Muscle of back (tissue), 3 donors: ENCODE measurements at regions not wholly inside any gene's neighbourhood (a gene's known extent, or its start where the extent isn't known, plus 50 kb on each side); places are given as distances from the start of the nearest gene placed in this dataset.
"Not testable (repeated sequence)": the region's sequence is repeated elsewhere in the genome, so short reads cannot be mapped to it uniquely, and the experiment has no call there.

Experiments
- DNase-seq, 3 donors: peaks; one replicate each; pipeline versions ENCODE4 v3.0.0 to v3.0.0-alpha.2; 2013

DNA sequence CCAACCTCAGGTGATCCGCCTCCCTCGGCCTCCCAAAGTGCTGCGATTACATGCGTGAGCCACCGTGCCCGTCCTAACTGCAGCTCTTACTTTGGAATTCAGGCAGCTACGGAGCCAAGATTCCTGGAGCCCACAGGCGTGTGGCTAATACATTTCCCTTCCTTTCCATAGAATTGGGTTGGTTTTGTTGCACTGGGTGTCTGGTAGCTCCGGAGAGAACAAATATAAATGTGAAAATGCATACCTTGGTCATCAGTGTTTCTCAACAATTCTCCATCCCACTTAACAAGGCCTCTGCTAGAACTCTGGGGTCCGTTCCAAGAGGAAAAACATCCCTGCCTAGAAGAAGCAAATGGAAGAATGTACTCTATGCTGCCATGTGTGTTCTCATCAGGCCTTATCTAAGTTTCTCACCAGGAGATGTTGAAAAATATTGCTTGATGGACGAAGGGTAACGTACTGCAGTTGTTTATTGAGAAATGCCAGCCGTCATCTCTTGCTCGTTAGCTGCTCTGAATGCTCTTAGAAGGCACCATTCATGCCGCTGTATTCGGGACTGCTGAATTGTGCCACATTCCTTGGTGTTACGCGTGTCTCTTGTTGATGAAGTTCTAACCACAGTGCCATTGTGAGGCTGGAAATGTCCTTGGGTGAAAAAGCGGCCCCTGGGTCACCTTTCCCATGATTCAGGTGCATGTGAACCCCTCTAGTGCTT, 50.5 kb upstream of the CD99 start:
- no peak for DNase-seq

- no peak for DNase-seq
Measured at GRCh38 chrX:2638279-2638678, 52.8 kb upstream of the CD99 start.

- DNase-seq = no peak
Measured at GRCh38 chrX:2635342-2635741, 55.8 kb upstream of the CD99 start.

DNA sequence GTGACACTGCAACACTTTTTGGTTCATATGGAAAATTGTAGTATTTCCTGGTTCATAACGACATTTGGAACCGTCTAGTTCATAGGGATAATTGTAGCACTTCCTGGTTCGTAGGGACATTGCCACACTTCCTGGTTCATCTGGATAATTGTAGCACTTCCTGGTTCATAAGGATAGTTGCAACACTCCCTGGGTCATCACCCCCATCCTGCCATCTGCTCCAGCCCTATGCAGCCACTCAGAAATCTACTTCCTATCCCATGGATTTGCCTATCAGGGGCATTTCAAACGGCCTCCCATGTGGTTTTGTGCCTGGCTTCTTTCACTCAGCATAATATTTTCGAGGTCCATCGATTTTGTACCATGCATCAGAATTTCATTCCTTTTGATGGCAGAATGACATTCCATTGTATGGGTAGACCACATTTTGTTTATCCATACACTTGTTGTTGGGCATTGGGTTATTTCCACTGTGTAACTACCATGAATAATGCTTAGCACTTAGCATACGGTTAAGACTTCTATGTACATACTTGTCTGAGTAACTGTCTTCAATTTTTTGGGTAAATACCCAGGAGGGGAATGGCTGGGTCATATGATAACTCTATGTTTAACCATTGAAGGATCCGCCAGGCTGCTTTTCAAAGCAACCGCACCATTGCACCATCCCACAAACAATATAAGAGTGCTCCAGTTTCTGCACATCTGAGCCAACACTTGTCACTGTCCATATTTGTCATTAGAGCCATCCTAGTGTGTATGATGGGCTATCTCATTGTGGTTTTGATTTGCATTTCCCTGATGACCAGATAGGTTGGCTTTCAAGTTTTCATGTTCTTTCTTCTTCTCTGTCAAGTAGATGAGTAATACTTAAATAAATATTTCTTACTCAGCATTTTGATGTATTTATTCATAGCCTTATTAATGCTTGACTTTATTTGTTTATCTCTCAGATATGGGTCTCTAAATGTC, 58.3 kb upstream of the CD99 start:
- no peak for DNase-seq

- DNase-seq = no peak
Measured at GRCh38 chrX:2631743-2632532, 59.2 kb upstream of the CD99 start.

- not testable (repeated sequence) for DNase-seq
Measured at GRCh38 chrX:2630935-2631742, 60.0 kb upstream of the CD99 start.

GRCh38 chrX:2630008-2630934, 60.8 kb upstream of the CD99 start:
- DNase-seq = not testable (repeated sequence)

DNA sequence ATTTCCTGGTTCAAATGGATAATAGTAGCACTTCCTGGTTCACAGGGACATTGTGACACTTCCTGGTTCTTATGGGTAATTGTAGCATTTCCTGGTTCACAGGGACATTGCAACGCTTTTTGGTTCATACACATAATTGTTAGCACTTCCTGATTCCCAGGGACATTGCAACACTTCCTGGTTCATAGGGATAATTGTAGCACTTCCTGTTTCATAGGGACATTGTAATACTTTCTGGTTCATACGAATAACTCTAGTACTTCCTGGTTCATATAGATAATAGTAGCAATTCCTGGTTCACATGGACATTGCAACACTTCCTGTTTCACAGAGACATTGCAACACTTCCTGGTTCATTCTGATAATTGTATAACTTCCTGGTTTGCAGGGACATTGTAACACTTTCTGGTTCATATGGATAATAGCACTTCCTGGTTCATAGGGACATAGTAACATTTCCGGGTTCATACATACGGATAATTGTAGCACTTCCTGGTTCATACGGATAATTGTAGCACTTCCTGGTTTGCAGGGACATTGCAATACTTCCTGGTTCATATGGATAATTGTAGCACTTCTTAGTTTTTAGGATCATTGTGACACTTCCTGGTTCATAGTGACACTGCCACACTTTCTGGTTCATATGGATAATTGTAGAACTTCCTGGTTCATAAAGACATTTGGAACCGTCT, 61.6 kb upstream of the CD99 start:
- no peak for DNase-seq

DNA sequence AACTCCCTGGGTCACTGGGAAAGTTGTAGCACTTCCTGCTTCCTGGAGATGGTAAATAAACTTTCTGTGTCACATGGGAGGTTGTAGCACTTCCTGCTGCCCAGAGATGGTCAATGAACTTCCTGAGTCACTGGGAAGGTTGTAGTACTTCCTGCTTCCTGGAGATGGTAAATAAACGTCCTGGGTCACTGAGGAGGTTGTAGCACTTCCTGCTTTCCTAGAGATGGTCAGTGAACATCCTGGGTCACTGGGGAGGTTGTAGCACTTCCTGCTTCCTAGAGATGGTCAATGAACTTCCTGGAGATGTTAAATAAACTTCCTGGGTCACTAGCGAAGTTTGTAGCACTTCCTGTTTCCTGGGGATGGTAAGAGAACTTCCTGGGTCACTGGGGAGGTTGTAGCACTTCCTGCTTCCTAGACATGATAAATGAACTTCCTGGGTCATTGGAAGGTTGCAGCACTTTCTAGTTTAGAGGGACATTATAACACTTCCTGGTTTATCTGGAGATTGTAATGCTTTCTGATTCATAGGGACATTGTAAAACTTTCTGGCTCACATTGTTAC, 62.3 kb upstream of the CD99 start:
- DNase-seq = no peak

DNA sequence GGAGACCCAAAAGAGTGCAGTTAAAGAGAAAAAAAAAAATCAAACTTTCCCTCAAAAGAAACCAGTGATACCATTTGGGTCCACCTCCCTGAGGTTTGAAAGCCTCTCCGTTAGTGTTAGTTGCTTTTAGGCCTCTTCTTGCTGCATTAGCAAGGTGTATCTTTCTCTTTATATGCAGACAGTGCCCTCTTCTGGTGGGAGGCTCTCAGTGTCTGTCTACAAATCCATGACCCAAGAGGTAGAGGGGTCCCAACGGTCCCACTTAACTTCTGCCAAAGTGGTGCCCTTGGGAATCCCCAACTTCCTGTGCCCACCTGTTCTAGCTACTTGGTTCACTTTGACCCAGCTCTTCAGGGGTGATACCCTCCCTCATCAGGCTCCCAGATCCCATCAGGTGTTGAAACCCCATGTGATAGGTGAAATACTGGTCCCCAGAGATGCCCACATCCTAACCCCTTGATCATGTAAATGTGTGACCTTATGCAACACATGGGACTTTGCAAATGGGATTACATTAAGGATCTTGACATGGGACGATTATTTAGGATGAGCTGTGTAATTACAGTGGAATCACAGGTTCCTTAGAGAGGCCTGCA, 63.7 kb upstream of the CD99 start:
- no peak for DNase-seq

DNA sequence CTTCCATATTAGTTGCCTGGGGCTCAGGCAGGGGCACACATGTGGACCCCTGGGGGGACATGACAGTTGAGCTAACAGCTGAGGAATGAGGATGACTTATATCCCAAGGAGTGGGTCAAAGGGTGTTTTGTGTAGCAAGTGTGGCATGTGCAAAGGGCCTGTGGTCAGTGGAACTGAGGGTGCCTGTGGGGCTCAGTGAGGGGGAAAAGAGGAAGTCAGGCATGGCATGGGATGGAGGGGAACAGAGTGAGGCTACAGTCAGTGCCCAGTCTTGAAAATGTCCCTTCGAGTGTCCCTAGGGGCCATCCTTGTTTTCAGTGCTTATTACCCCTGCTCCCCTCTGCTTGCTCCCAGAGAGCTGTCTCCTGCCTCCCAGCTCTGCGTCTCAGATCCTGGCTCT, 64.3 kb upstream of the CD99 start:
- no peak for DNase-seq

DNA sequence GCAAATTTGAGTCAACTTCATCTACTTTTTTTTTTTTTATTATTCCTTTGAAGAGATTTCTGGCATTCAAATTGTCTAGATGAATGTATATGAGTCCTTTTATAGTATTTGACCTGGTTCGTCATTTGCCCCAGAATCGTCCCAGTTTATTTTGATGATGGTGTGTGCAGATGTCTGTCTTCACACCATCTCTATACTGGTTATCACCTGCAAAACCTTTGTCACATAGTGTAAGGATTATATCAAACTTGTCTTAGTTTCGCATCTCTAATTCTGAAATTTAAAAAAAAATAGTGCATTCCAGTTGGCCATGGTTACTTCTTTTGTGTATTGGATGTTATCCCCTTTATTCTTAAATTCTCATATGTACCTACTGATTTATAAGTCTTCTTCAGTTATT, 70.5 kb upstream of the CD99 start:
- DNase-seq = no peak

DNA sequence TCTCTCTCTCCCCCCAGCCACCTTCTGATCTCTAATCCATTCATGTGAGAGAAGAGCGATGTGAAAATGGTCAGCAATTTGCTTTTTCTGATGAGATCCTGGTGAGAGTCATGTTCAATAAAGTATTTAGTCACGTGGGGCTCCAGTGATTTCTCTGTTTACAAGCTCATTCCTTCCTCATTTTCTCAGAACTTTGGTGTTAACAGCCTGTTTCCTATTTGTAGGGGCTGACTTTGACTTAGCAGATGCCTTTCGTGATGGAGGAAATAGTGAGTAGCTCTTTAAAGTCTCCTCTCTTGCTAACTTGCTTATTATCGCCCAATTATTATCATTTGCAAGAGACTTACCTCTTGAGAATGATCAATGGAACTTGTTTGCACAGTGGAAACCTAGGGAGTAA, 72.6 kb upstream of the CD99 start:
- no peak for DNase-seq

GRCh38 chrX:2614911-2615310, 76.2 kb upstream of the CD99 start:
- peak; percentile 49 to 78 (median 71) for DNase-seq

DNA sequence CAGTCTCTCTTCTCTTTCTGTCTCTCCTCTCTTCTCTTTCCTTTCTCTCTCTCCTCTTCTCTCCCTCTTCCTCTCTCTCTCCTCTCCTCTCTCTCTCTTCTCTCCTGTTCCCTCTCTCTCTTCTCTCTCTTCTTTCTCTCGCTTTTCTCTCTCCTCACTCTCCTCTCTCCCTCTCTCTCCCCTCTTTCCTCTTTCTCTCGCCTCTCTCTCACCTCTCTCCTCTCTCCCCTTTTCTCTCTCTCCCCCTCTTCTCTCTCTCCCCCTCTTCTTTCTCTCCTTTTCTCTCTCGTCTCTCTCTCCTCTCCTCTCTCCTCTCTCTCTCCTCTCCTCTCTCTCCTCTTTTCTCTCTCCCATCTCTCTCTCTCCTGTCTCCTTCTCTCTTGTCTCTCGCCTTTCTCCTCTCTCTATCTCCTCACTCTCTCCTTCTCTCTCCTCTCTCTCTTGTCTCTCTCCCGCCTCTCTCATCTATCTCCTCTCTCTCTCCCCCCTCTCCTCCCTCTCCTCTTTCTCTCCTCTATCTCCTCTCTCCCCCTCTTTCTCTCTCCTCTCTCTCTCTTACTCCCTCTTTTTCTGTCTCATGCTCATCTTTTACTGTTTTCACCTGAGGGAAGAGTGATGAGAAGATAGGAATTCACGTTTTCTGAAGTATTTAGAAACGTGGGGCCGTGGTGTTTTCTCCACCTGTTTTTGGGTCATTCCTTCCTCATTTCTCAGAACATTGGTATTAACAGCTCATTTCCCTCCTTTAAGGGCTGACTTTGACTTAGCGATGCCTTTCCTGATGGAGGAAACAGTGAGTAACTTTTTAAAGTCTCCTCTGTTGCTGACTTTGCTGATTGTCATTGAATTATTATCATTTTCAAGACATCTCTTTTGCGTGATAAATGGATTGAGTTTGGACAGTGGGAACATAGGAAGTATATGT, 80.6 kb upstream of the CD99 start:
- no peak for DNase-seq

- peak in 1 of 3 donors; percentile 68 for DNase-seq
Measured at GRCh38 chrX:2609431-2610238, 81.5 kb upstream of the CD99 start.
